H9 (cell line): ENCODE measurements at regions not wholly inside any gene's neighbourhood (a gene's known extent, or its start where the extent isn't known, plus 50 kb on each side); places are given as distances from the start of the nearest gene placed in this dataset.

Experiments used
- DNase-seq: peaks from one replicate; pipeline ENCODE4 v3.0.0-alpha.2; 2017
- H2AFZ ChIP-seq: one replicate; pipeline ENCODE4 v1.6.1; 2013; ENCODE audit warnings: mild to moderate bottlenecking, low read length, control low read depth, moderate library complexity
- H2AK5ac ChIP-seq: 2 replicates; pipeline ENCODE4 v1.6.1; 2013; ENCODE audit warnings: low read length, control low read depth, mixed read lengths; ENCODE audit not compliant: insufficient read length
- H2BK120ac ChIP-seq: one replicate; pipeline ENCODE4 v1.6.1; 2013; ENCODE audit warnings: low read depth, mild to moderate bottlenecking, low read length, control low read depth, inconsistent platforms; ENCODE audit not compliant: poor library complexity, severe bottlenecking
- H2BK12ac ChIP-seq: 2 replicates; pipeline ENCODE4 v1.6.1; 2013; ENCODE audit warnings: low read length, control low read depth, mixed read lengths, low read depth; ENCODE audit not compliant: insufficient read length
- H2BK15ac ChIP-seq: 2 replicates; pipeline ENCODE4 v1.6.1; 2013; ENCODE audit warnings: low read depth, low read length, control low read depth
- H2BK20ac ChIP-seq: one replicate; pipeline ENCODE4 v1.6.1; 2013; ENCODE audit warnings: low read depth, mild to moderate bottlenecking, low read length, control low read depth, inconsistent platforms; ENCODE audit not compliant: poor library complexity, severe bottlenecking
- H2BK5ac ChIP-seq: 2 replicates; pipeline ENCODE4 v1.6.1; 2013; ENCODE audit warnings: low read length, control low read depth, mixed read lengths; ENCODE audit not compliant: insufficient read length
- H3K14ac ChIP-seq: 2 replicates; pipeline ENCODE4 v1.6.1; 2013; ENCODE audit warnings: low read length, control low read depth; ENCODE audit not compliant: insufficient read depth
- H3K18ac ChIP-seq: 2 replicates; pipeline ENCODE4 v1.6.1; 2013; ENCODE audit warnings: low read depth, mild to moderate bottlenecking, mixed read lengths, low read length, control low read depth; ENCODE audit not compliant: insufficient read length
- H3K23ac ChIP-seq: 2 replicates; pipeline ENCODE4 v1.6.1; 2013; ENCODE audit warnings: low read length, control low read depth, mixed read lengths, low read depth; ENCODE audit not compliant: insufficient read length
- H3K23me2 ChIP-seq: 2 replicates; pipeline ENCODE4 v1.6.1; 2013; ENCODE audit warnings: low read depth, mild to moderate bottlenecking, mixed read lengths, low read length, control low read depth; ENCODE audit not compliant: insufficient read length, poor library complexity, severe bottlenecking
- H3K27ac ChIP-seq: 2 replicates; pipeline ENCODE4 v1.5.1; 2013; ENCODE audit warnings: low read length, control low read depth, mixed read lengths, low read depth; ENCODE audit not compliant: insufficient read length
- H3K27me3 ChIP-seq: 2 replicates; pipeline ENCODE4 v1.6.1; 2013; ENCODE audit warnings: low read length, control low read depth, inconsistent platforms; ENCODE audit not compliant: insufficient read depth
- H3K4ac ChIP-seq: 2 replicates; pipeline ENCODE4 v1.6.1; 2013; ENCODE audit warnings: low read depth, mild to moderate bottlenecking, control low read depth, inconsistent platforms, low read length, moderate library complexity
- H3K4me1 ChIP-seq: 2 replicates; pipeline ENCODE4 v1.6.1; 2013; ENCODE audit warnings: low read length, control low read depth, inconsistent platforms; ENCODE audit not compliant: insufficient read depth
- H3K4me2 ChIP-seq: 2 replicates; pipeline ENCODE4 v1.6.1; 2013; ENCODE audit warnings: low read length, control low read depth, mixed read lengths; ENCODE audit not compliant: insufficient read length, insufficient read depth
- H3K56ac ChIP-seq: 2 replicates; pipeline ENCODE4 v1.6.1; 2013; ENCODE audit warnings: low read depth, mild to moderate bottlenecking, mixed read lengths, low read length, control low read depth; ENCODE audit not compliant: insufficient read length
- H3K79me1 ChIP-seq: 2 replicates; pipeline ENCODE4 v1.6.1; 2013; ENCODE audit warnings: low read depth, mild to moderate bottlenecking, moderate library complexity, low read length, control low read depth, inconsistent platforms; ENCODE audit not compliant: insufficient read depth, poor library complexity, severe bottlenecking
- H3K79me2 ChIP-seq: 2 replicates; pipeline ENCODE4 v1.6.1; 2013; ENCODE audit warnings: low read length, control low read depth, inconsistent platforms; ENCODE audit not compliant: insufficient read depth
- H3K9ac ChIP-seq: 2 replicates; pipeline ENCODE4 v1.6.1; 2013; ENCODE audit warnings: low read length, control low read depth, mixed read lengths; ENCODE audit not compliant: insufficient read length; ENCODE audit errors: extremely low read depth
- H3K9me3 ChIP-seq: one replicate; pipeline ENCODE4 v1.6.1; 2013; ENCODE audit warnings: low read depth, low read length, inconsistent platforms; ENCODE audit not compliant: control insufficient read depth
- H3T11ph ChIP-seq: one replicate; pipeline ENCODE4 v1.6.1; 2013; ENCODE audit warnings: mild to moderate bottlenecking, low read length, control low read depth, inconsistent platforms
- H4K20me1 ChIP-seq: one replicate; pipeline ENCODE4 v1.6.1; 2013; ENCODE audit not compliant: control insufficient read depth, insufficient read length, insufficient read depth
- H4K5ac ChIP-seq: 2 replicates; pipeline ENCODE4 v1.6.1; 2013; ENCODE audit warnings: low read depth, mild to moderate bottlenecking, mixed read lengths, low read length, control low read depth; ENCODE audit not compliant: insufficient read length
- H4K8ac ChIP-seq: replicated peaks from 2 replicates; pipeline ENCODE4 v1.6.1; 2013; ENCODE audit warnings: low read length, control low read depth, mixed read lengths, low read depth; ENCODE audit not compliant: insufficient read length
- H4K91ac ChIP-seq: 2 replicates; pipeline ENCODE4 v1.6.1; 2013; ENCODE audit warnings: low read depth, mild to moderate bottlenecking, moderate library complexity, mixed read lengths, low read length, control low read depth; ENCODE audit not compliant: insufficient read length
- H3K27ac Mint-ChIP-seq, 3 experiments: 2 replicates in 2 of 3; 3 replicates in 1 of 3; pipeline ENCODE4 v1.8.0; 2020 to 2021; ENCODE audit warnings: mixed read lengths in 3 of 3, mild to moderate bottlenecking in 1 of 3, moderate library complexity in 1 of 3
- H3K27me3 Mint-ChIP-seq: 2 replicates; pipeline ENCODE4 v1.8.0; 2021; ENCODE audit warnings: low read depth, mild to moderate bottlenecking, moderate library complexity, mixed read lengths
- H3K36me3 Mint-ChIP-seq, 3 experiments: 2 replicates in 2 of 3; 3 replicates in 1 of 3; pipeline ENCODE4 v1.8.0; 2020 to 2021; ENCODE audit warnings: low read depth in 3 of 3, mixed read lengths in 3 of 3; ENCODE audit not compliant: insufficient read depth in 1 of 3
- H3K4me1 Mint-ChIP-seq, 2 experiments: 2 replicates each; pipeline ENCODE4 v1.8.0; 2020; ENCODE audit warnings: mixed read lengths in 2 of 2
- H3K4me3 Mint-ChIP-seq, 2 experiments: 2 replicates in 1 of 2; 3 replicates in 1 of 2; pipeline ENCODE4 v1.8.0; 2020 to 2021; ENCODE audit warnings: mild to moderate bottlenecking in 2 of 2, mixed read lengths in 2 of 2, moderate library complexity in 1 of 2
- H3K9me3 Mint-ChIP-seq, 2 experiments: 2 replicates in 1 of 2; 3 replicates in 1 of 2; pipeline ENCODE4 v1.8.0; 2020; ENCODE audit warnings: mild to moderate bottlenecking in 2 of 2, mixed read lengths in 2 of 2, moderate library complexity in 1 of 2
- CTCF ChIP-seq: fragments of 200-600 bp; sonication (generic); conservative IDR thresholded peaks from 3 replicates; pipeline ENCODE4 v1.8.0; 2021; ENCODE audit warnings: antibody characterized with exemption, mild to moderate bottlenecking
- WGBS: extraction: QIAGEN DNeasy Blood & Tissue Kit; methylation state at CpG from one replicate; pipeline ENCODE4 v1.1.7; 2013; ENCODE audit warnings: missing lambda C conversion rate, low lambda C conversion rate, mixed read lengths; ENCODE audit not compliant: insufficient read length; ENCODE audit errors: extremely low coverage; 5-methylcytosine and 5-hydroxymethylcytosine counted together

GRCh38 chr10:56633876-56634452 lies 272.9 kb upstream of the ZWINT start:
- Histone ChIP-seq H3K14ac (no peak overlapping the region), H3K27ac (no peak overlapping the region), H3T11ph (no peak overlapping the region), H3K23me2 (no peaks in the 10 kb centered on the region), H3K4me1 (no peaks in the 10 kb centered on the region; the same call in 1 of the 2 replicates), H2BK5ac (no peak overlapping the region), H2AFZ (no peak overlapping the region), H2BK20ac (no peak overlapping the region), H2AK5ac (no peak overlapping the region), H3K79me1 (no peaks in the 10 kb centered on the region), H3K23ac (no peak overlapping the region), H2BK15ac (no peak overlapping the region), H4K91ac (no peak overlapping the region), H2BK12ac (no peak overlapping the region), H3K4me2 (no peak overlapping the region), H2BK120ac (no peak overlapping the region), H4K8ac (no peak overlapping the region), H3K18ac (no peak overlapping the region), H3K4ac (no peak overlapping the region), H4K20me1 (no peaks in the 10 kb centered on the region), H3K27me3 (no peaks in the 10 kb centered on the region), H3K9ac (no peak overlapping the region), H3K79me2 (no peaks in the 10 kb centered on the region), H3K56ac (no peak overlapping the region), H3K9me3 (no peaks in the 10 kb centered on the region), H4K5ac (no peak overlapping the region)
- no peak for TF ChIP-seq CTCF
- H3K27ac Mint-ChIP-seq: no peak overlapping the region
- no peaks in the 10 kb centered on the region for H3K4me1 Mint-ChIP-seq
- H3K36me3 Mint-ChIP-seq: no peaks in the 10 kb centered on the region; a peak in 1 of 7 replicates
- DNase-seq: no peak
- H3K4me3 Mint-ChIP-seq: no peak overlapping the region
- no CpG with 5 or more reads among the region's 1 CpG for WGBS
- H3K27me3 Mint-ChIP-seq: no peaks in the 10 kb centered on the region
- peaks cover 12 to 14% of the 10 kb centered on the region in 2 experiments; a peak in 4 of 5 replicates for H3K9me3 Mint-ChIP-seq
